ENCODE measurements at regions not wholly inside any gene's neighbourhood (a gene's known extent, or its start where the extent isn't known, plus 50 kb on each side); places are given as distances from the start of the nearest gene placed in this dataset.

GRCh38 chr6:168240160-168240559, 79.4 kb downstream of the DACT2 start:
- TF ChIP-seq CTCF (IDR thresholded peaks at IDR 0.05) (no peak), EZH2 (IDR thresholded peaks at IDR 0.05; ENCODE audit: borderline replicate concordance, insufficient read depth, low read depth, low read length, poor library complexity, severe bottlenecking) (no peak)
